Testis (tissue), 2 donors: ENCODE measurements at regions not wholly inside any gene's neighbourhood (a gene's known extent, or its start where the extent isn't known, plus 50 kb on each side); places are given as distances from the start of the nearest gene placed in this dataset.

ENCODE experiments used
- DNase-seq: peaks from one replicate; pipeline ENCODE4 v3.0.0-alpha.2; 2019
- H3K27ac ChIP-seq, 2 donors: fragments of 200-600 bp; sonication (generic); one replicate each; pipeline ENCODE4 v1.5.1; 2019
- H3K27me3 ChIP-seq: fragments of 200-600 bp; sonication (generic); one replicate; pipeline ENCODE4 v1.5.1; 2019
- H3K36me3 ChIP-seq: fragments of 200-600 bp; sonication (generic); one replicate; pipeline ENCODE4 v1.5.1; 2017; ENCODE audit warnings: low read depth; ENCODE audit errors: missing control alignments
- H3K4me1 ChIP-seq: fragments of 200-600 bp; sonication (generic); one replicate; pipeline ENCODE4 v1.5.1; 2019
- H3K4me3 ChIP-seq, 2 donors: fragments of 200-600 bp; sonication (generic); one replicate each; pipeline ENCODE4 v1.5.1; 2017 to 2019
- H3K9me3 ChIP-seq: fragments of 200-600 bp; sonication (generic); one replicate; pipeline ENCODE4 v1.5.1; 2017
- POLR2A ChIP-seq: fragments of 450-650 bp; IDR thresholded peaks from one replicate; pipeline ENCODE4 v1.6.1; 2017; ENCODE audit warnings: antibody characterized with exemption, mild to moderate bottlenecking, moderate library complexity
- WGBS, 2 donors: methylation state at CpG; one replicate each; pipeline ENCODE4 v1.1.5; 2018; 5-methylcytosine and 5-hydroxymethylcytosine counted together
- intact Hi-C: fragments of 100-400 bp; cut with DNase I; formaldehyde crosslinking; loops from one replicate; pipeline ENCODE4 v1.15.1; 2023; ENCODE audit warnings: low total_unique reads
- TF ChIP-seq, protein P1 (sequence below), 3 experiments: fragments of 450-650 bp in 2 of 3; fragments of 200-600 bp in 1 of 3; sonication (generic) in 1 of 3; IDR thresholded peaks; one replicate each; pipeline ENCODE4 v1.5.1; 2016 to 2019; ENCODE audit warnings: antibody characterized with exemption in 3 of 3, mild to moderate bottlenecking in 2 of 3, moderate library complexity in 1 of 3

DNA sequence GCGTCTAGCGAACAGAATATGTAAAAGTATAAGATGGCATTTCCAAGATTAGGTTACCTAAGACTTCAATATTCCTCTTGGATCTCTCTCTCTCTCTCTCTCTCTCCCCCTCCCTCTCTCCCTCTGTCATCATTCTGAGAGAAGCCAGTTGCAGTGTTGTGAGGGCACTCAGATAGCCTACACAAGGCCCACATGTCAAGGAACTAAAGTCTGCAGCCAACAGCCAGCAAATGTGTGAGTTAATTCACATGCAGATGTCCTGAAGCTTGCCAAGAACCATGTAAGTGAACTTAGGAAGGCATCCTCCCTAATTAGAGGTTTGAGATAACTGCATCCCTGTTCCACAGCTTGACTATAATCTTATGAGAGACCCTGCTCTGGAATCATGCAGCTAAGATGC, 822.9 kb upstream of the PRR20A start:
- WGBS, 2 donors: 92% methylated on average over 2 of the region's 2 CpGs
- intact Hi-C loops: no loop called here
- H3K4me3 ChIP-seq: no peak overlapping the region
- DNase-seq: no peak
- H3K36me3 ChIP-seq: no peaks in the 10 kb centered on the region
- H3K9me3 ChIP-seq: no peaks in the 10 kb centered on the region
- no peak for TF ChIP-seq POLR2A
- TF ChIP-seq, protein P1, sequence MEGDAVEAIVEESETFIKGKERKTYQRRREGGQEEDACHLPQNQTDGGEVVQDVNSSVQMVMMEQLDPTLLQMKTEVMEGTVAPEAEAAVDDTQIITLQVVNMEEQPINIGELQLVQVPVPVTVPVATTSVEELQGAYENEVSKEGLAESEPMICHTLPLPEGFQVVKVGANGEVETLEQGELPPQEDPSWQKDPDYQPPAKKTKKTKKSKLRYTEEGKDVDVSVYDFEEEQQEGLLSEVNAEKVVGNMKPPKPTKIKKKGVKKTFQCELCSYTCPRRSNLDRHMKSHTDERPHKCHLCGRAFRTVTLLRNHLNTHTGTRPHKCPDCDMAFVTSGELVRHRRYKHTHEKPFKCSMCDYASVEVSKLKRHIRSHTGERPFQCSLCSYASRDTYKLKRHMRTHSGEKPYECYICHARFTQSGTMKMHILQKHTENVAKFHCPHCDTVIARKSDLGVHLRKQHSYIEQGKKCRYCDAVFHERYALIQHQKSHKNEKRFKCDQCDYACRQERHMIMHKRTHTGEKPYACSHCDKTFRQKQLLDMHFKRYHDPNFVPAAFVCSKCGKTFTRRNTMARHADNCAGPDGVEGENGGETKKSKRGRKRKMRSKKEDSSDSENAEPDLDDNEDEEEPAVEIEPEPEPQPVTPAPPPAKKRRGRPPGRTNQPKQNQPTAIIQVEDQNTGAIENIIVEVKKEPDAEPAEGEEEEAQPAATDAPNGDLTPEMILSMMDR (IDR thresholded peaks at IDR 0.05): no peak
- H3K27ac ChIP-seq: no peak overlapping the region
- no peaks in the 10 kb centered on the region for H3K27me3 ChIP-seq
- no peaks in the 10 kb centered on the region for H3K4me1 ChIP-seq

DNA sequence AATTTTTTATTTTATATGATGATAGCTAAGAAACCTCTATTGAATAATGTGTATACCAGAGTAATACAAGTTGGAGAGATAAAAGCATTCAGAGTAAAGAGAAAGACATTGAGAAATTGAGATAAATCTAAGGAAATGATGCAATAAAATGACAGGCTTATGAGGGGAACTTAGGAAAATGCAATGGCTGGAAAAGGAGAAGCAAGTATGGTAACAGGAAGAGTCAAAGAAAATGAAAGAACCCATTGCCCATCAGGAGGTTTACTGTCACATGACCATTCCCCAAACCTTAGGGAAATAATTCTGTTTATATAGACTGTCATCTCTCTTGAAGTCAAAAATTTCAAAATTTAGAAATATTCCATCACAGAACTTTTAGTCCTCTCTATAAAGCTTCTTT, 808.0 kb upstream of the PRR20A start:
- Histone ChIP-seq H3K27me3 (no peaks in the 10 kb centered on the region), H3K4me3 (no peak overlapping the region), H3K27ac (no peak overlapping the region), H3K9me3 (no peaks in the 10 kb centered on the region), H3K4me1 (no peaks in the 10 kb centered on the region), H3K36me3 (no peaks in the 10 kb centered on the region)
- no peak for DNase-seq
- TF ChIP-seq, protein P1 (IDR thresholded peaks at IDR 0.05): no peak
- no peak for TF ChIP-seq POLR2A
- intact Hi-C loops: no loop called here

DNA sequence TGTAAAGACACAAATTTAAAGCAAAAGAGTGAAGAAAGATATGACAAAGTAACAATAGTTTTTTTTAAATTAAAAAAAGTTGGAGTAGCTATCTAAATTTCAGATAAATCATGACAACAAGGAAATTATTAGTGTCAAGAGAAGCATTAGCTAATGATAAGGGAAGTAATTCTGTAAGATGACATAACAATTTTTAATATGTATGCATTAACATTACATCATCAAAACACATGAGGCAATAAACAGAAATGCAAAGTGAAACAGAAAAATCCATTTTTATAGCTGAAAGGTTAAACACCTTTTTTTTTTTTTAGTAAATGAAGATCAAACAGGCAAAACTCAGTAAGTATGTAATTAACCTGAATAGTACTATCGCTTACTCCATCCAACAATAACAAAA, 804.9 kb upstream of the PRR20A start:
- no peaks in the 10 kb centered on the region for H3K27me3 ChIP-seq
- H3K4me1 ChIP-seq: no peaks in the 10 kb centered on the region
- 85 to 94% methylated on average over 1 of the region's 1 CpG for whole genome bisulfite sequencing, 2 donors
- TF ChIP-seq, protein P1 (IDR thresholded peaks at IDR 0.05): no peak
- no peak for TF ChIP-seq POLR2A
- no peak overlapping the region for H3K27ac ChIP-seq
- DNase-seq: no peak
- no peaks in the 10 kb centered on the region for H3K9me3 ChIP-seq
- H3K36me3 ChIP-seq: no peaks in the 10 kb centered on the region
- intact Hi-C loops: no loop called here
- no peak overlapping the region for H3K4me3 ChIP-seq

DNA sequence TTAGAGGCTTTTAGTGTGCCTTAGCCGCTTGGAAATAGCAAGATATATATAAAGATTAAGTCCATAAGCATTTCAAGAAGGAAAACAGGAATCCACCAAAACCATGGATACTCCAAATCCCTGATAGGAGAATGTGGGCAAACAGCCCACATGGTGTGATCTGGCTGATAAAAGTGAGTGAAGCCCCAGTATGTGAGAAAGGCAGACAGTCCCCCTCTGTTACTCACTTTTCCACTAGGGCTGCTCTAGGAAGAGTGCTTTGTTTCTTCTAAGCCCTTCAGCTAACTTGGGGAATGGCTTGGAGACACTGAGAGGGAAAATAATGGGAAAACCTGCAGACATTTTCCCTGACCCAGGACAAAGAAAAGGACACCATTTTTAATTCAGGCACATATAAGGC, 802.3 kb upstream of the PRR20A start:
- Histone ChIP-seq H3K4me3 (no peak overlapping the region), H3K4me1 (no peaks in the 10 kb centered on the region), H3K36me3 (no peaks in the 10 kb centered on the region), H3K27ac (no peak overlapping the region), H3K9me3 (no peaks in the 10 kb centered on the region), H3K27me3 (no peaks in the 10 kb centered on the region)
- intact Hi-C loops: no loop called here
- no peak for TF ChIP-seq POLR2A
- TF ChIP-seq, protein P1 (IDR thresholded peaks at IDR 0.05): no peak
- WGBS, 2 donors: 82 to 89% methylated on average over 1 of the region's 1 CpG
- no peak for DNase-seq

DNA sequence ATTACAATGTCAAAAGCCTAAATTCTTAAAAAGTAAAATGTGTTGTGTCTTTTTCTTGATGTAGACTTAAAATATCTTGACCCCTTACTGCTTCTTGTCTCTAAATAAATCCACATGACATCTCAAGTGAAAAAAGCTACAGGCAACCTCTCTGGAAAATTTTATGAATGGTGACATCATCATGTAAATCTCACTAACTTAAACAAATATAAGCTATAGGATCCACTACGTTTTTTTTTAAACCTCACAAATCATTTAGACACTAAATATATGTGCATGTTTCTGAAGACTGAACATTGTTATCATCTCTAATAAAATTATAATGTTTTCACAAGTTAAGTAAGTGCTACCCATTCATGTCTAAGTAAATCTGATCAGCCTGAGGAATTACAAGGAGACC, 793.7 kb upstream of the PRR20A start:
- H3K36me3 ChIP-seq: no peaks in the 10 kb centered on the region
- no peaks in the 10 kb centered on the region for H3K4me1 ChIP-seq
- H3K9me3 ChIP-seq: no peaks in the 10 kb centered on the region
- H3K4me3 ChIP-seq: no peak overlapping the region
- no peaks in the 10 kb centered on the region for H3K27me3 ChIP-seq
- intact Hi-C loops: no loop called here
- no peak overlapping the region for H3K27ac ChIP-seq
- TF ChIP-seq POLR2A: no peak
- TF ChIP-seq, protein P1 (IDR thresholded peaks at IDR 0.05): no peak
- no peak for DNase-seq
- WGBS, 2 donors: 24 to 33% methylated on average over 1 of the region's 1 CpG
